Fibroblast of skin of scalp (primary cell): ENCODE measurements at regions not wholly inside any gene's neighbourhood (a gene's known extent, or its start where the extent isn't known, plus 50 kb on each side); places are given as distances from the start of the nearest gene placed in this dataset.

Experiments used
- DNase-seq: peaks from one replicate; pipeline ENCODE4 v3.0.0-alpha.2; 2013

DNA sequence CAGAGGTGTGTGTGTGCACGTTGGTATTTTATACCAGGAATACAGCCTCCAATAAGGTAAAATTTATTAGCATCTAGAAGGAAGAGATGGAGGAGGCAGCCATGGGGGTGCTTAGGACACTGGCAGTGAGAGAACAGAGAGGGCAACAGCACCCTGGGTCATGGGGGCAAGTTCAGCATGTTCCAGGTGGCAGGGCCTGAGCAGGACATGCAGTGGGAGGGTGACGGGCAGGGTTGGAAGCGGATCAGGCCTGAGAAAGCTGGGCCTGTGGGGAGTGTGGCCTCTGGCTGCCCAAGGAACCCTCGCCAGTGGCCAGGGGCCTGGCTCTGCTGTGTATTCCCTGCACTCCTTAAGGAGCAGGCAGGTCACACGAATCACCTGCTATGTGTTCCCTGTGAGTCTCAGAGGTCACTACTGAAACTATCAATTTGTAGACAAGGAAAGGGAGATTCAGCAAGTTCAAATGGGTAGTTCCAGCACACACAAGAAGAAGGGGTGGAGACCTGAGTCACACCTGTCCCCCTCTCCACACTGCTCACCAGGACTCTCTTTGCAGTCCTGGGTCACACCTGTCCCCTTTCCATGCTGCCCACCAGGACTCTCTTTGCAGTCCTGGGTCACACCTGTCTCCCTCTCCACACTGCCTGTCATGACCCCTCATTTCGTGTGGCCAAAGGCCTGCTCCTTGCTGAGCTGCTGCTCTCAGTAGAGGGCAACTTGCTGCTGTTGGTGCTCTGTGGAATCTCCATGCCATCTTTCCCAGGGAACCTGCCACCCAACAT lies 463.9 kb upstream of the HS6ST1 start:
- no peak for DNase-seq

DNA sequence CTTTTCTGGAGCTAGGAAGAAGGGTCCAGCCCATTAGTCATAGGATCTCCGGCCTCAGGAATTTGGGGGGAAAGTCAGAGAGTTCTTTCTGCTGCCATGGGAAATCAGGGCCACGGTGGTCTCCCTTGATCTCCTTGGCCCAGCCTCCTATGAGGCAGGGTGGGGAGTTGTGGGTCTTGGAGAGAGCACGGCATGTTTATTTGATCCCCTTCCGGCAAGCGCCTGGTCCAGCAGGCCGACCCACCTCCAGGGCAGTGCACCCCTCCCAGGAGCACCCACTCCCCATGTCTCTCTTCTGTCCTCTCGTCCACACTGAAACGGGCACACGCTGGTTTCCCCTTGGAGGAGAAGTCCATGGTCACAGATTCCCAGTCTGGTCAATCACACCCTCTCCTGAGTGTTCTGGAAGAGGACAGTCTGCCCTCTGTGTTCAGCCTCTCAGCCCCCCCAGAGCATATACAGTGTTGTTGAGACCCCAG lies 464.6 kb upstream of the HS6ST1 start:
- no peak for DNase-seq

GRCh38 chr2:128783896-128784295 lies 465.2 kb upstream of the HS6ST1 start:
- no peak for DNase-seq

- no peak for DNase-seq
Measured at GRCh38 chr2:128784626-128785306, 466.1 kb upstream of the HS6ST1 start.

DNA sequence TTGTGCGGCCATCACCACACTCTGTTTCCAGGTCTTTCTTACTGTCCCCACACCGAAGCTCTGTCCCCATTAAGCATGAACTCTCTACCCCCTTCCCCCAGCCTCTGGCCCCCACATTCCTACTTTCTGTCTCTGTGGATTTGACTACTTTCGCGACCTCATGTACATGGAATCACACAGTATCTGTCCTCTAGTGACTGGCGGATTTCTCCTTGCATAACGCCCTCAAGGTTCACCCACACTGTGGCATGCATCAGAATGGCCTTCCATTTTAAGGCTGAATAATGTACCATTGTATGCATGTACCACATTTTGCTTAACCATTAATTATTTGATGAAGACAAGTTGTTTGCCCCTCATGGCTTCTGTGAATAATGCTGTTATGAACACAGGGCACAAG lies 467.6 kb upstream of the HS6ST1 start:
- no peak for DNase-seq

DNA sequence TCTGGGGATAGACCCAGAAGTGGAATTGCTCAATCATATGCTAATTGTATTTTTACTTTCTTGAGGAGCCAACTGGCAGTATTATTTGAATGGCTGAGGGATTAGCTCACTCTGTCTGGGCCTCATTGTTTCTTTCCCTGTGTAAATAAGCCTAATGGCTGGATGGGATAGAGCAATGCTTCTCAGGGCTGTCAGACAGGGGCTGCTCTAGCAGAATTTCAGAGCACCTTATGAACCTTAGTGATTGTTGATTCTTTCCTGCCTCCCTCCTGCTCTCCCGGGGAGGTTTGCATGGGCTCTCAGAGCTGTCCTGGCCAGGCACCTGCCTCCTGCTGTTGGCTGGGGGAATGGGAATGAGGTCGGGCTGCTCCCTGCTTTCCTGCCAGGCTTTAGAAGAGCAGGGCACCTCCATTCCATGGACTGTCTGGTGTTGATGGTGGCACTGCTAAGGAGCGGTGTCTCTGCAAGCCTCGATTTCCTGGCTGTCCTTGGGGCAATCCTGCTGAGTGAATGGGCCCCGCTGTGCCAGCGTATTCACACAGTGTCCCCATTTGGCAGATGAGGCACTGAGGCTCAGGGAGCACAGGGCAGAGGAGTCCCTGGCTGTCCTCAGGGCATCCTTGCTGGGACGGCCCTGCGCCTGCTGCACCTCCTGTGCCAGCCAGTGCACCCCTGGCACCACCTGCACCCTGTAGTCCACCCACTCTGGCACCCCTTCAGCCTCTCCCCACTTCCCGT lies 468.2 kb upstream of the HS6ST1 start:
- no peak for DNase-seq

DNA sequence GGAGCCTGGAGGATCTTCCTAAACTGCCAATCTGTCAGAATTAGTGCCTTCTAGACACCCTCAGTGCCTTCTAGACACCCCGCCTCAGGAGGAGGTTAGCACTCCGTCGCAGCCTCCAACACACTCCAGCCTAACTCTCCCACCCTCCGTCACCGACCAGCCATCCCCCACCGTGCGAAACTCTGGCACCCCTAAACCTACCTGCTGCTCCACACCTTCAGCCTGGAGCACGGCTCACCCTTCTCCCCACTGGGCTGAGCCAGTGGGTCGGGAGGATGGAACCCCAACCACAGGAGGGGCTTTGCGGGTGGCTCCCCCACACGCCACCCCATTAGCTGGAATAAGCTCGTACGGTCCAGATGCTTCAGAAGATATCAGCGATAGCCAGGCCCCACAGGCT lies 468.9 kb upstream of the HS6ST1 start:
- no peak for DNase-seq

- DNase-seq: no peak
Measured at GRCh38 chr2:128788636-128789220, 470.1 kb upstream of the HS6ST1 start.

DNA sequence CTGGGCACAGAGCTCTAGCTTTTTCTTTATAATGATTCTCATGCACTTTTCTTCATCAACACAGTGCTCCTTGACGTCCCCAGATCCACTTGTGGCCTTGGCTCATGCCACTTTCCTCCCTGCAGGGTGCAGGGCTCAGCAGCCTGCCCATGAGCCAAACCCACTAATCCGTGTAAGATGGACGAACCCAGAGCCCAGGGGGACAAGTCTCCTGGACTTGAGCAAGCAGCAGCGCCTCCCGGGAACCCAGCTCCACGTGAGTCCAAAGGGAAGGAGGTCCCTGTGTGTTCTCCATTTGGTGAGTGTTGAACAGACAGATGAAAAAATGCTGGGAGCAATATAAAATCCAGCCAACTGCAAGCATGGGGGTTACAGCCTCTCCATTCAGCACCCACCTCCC lies 470.6 kb upstream of the HS6ST1 start:
- no peak for DNase-seq

GRCh38 chr2:128789776-128790455 lies 471.2 kb upstream of the HS6ST1 start:
- no peak for DNase-seq

DNA sequence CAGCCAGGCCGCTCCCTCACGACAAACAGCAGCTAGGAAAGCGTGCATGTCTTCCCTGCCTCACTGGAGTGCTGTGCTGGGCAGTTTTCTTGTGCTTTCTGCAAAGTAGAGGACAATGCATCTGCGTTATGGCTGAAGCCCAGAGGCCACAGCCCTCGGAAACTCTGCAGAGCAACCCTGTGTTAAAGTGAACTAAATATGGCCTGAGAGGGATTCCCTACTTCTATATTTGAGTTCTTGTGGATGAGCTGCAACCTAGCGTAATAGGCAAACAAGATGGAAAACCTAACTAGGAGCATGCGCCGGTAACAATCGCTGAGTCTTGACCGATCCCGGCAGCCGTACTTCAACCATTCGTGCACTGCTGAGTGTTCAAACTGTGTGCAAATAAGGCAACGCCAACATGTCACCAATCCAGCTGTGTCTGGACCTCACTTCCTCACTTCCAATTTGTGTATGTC lies 471.9 kb upstream of the HS6ST1 start:
- DNase-seq: no peak

- DNase-seq: no peak
Measured at GRCh38 chr2:128791120-128791984, 472.7 kb upstream of the HS6ST1 start.

DNA sequence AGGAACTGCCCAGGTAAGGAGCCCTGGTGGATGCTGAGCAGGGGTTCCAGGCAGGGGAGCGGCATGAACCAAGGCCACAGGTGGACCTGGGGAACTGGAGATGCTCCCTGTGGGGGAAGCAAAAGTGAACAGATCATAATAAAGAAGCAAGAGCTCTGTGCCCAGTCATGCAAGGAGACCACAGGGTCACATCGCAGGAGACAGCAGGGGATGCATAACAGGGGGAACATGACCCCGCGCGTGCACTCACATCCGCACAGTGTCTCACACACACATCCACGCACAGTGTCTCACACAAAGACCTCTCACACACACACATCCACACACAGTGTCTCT lies 473.3 kb upstream of the HS6ST1 start:
- no peak for DNase-seq

DNA sequence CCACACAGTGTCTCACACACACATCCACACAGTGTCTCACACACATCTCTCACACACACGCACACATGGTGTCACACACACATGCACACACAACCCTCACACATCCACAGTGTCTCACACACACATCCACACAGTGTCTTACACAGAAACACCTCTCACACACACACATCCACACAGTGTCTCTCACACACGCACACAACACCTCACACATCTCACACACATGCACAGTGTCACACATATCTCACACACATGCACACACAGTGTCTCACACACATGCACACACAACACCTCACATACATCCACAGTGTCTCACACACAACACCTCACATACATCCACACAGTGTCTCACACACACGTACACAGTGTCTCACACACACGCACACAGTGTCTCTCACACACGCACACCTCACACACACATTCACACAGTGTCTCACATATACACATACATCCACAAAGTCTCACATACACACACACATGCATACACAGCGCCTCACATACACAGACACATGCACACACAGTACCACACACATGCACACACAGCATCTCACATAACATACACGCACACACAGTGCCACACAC lies 473.9 kb upstream of the HS6ST1 start:
- DNase-seq: no peak

GRCh38 chr2:128793404-128793803 lies 474.7 kb upstream of the HS6ST1 start:
- DNase-seq: no peak

DNA sequence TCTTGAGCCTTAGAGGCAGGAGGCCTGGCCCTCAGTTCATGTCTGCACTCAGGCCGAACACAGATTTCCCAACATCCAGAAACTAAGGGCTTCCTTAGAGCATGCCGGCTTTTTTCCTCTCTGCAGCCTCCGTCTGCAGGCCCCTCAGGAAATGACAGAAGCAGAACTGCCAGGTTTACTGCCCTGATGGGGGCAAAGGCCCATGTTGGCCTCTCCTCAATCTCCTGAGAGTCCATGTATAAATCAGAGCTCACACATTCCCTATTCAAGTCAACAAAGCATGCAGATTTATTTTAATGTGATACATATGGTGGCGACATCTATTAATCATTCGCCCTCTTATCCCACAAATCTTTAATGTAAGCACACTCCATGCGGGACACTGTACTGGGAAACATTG lies 475.6 kb upstream of the HS6ST1 start:
- no peak for DNase-seq

DNA sequence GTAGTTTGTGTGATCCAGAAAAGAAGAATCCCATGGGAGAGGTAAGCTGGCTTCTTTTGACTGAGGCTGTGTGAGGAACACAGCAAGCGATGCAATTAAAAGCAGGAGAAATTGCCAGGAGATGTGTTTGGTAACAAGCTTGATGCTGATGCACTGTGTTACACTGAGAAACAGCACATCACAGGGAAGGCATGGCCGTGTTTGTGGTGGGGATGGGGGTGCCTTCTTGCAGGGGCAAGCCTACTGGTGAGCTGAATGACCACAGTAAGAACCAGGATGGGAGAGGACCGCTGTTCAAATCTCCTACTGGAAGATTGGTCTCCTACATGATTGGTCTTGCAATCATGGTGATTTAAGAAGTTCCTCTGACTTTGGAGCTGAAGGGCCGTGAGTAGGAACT lies 477.7 kb upstream of the HS6ST1 start:
- DNase-seq: no peak

DNA sequence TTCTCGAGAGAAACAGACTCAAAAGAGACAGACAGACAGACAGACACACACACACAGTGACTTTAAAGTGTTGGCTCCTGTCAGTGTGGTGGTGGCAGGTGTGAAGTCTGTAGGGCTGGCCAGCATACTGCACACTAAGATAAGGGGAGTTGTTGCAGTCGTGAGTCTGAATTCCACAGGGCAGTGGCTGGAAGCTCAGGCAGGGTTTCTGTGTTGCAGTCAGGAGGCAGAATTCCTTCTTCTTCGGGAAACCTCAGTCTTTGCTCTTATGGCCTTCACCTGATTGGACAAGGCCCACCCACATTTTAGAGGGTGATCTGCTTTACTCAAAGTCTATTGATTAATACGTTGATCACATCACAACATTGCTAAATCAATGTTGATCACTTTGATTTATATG lies 478.4 kb upstream of the HS6ST1 start:
- no peak for DNase-seq

DNA sequence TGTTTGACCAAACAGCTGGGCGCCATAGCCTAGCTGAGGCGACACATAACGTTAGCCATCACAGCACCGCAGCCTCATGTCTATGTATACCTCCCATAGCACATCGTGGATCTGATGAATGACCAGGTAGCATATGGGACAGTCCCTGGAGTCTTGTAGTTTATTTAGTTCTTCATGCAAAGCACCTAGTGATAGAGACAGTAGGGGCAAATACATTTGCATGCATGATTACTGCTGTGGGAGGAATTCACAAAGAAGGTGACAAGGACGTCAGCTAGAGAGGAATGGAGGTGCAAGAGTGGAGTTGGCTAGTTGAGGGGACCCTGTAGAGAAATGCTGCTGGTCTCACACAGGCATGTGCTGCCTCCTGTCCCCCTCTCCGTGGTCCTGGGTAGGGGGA lies 478.9 kb upstream of the HS6ST1 start:
- no peak for DNase-seq

GRCh38 chr2:128797937-128798336 lies 479.3 kb upstream of the HS6ST1 start:
- DNase-seq: no peak
